Stimulated activated CD8-positive, alpha-beta memory T cell treated with anti-CD3 and anti-CD28 coated beads, Interleukin-15, amount 100 ng/mL, for 48 hours (primary cell): ENCODE measurements at regions not wholly inside any gene's neighbourhood (a gene's known extent, or its start where the extent isn't known, plus 50 kb on each side); places are given as distances from the start of the nearest gene placed in this dataset.

Experiments
- DNase-seq, 2 donors: peaks; one replicate each; pipeline ENCODE4 v3.0.0-alpha.2; 2020; ENCODE audit warnings: low read depth in 2 of 2

DNA sequence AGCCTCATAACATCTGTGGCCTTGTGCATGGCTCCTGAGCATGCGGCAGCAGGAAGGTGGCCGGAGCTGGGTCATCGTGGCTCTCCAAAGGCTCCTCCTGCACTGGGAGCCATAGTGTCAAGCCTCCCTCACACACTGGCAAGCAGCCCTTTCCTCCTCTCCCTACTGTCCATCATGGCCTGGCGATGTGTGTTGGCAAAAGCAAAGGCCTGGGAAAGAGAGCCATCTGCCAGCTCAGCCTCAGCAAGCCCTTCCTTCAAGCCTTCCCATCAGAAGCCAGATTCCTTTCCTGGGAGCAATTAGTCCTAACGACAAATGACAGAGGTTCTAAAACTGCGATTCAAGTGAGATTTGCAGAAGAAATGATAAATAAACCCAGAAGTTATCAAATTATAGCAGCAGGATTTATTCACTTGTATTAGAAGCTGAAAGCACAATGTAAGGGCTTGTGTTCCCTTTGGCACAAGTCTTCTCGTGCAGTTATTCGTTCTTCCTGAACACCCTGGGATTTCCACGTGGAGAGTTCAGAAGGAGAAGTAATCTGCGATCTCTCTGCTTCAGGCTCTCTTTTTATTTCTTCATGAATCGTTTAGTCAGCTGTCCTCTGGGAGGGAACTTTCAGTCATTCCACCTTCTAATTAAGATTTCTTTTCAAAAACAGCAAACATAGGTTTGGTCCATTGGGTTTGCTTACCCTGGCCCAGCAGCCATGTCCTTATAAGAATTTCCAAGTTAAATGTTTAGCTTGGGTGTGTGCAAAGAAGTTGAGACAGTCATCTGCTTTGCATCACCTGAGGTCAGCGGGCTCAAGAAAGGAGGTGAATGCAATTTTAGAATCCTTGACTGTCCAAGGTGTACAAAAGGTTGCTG is 110.3 kb upstream of the TMC3 start:
- DNase-seq, result no peak

DNA sequence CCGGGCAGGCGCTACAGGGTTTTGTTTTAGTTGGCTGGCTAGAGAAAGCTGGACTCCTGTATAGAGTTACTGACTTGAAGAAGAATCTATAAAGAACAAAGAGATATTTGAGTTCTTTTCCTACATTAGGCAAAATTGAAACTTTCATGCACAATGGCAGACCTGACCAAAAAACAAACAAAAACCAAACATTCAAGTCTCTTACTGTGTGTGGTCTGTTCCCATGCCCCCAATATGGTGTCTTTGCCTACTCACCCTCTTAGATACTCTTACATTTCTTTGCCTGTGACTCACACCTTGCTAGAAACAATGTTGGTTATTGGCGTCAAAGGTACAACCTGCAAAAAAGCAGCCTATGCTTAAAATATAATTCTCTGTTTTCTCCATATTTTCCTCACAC is 109.5 kb upstream of the TMC3 start:
- no peak for DNase-seq

DNA sequence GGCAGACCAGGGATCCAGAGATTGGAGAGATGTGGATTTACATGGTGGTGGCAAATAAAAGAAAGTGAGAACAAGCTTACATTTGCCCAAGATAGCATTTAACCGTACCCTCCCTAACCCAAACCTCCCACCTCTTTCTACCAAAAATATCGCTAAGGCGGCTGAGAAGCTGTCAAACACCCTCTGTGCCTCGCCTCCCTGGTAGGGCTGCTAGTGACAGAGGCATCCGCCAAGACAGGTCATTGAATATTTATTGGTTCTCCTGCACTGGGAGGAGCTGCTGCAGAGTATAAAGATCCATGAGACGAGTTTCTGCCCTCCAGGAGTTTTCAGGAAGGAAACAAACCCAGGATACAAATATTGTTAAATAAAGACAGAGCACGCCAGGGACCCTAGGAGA is 107.3 kb upstream of the TMC3 start:
- no peak for DNase-seq

DNA sequence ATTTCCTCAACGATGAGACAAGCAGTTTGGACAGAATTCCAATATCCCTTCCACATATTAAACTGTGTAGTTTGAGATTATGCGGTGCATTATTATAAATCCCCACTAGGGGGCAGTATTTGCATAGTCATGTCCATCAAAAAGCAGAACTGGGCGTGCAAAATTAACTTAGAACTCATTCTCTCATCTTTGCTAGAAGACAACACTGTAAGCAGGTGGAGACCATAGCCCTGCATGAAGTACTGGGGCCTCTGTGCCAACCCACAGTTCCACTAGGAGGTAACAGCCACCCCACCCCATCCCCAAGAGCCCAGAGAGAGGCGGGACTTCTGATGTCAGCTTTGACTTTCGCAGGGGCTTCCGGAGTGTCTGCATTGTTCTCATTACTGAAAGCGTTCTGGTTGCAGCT is 106.6 kb upstream of the TMC3 start:
- DNase-seq, result no peak

DNA sequence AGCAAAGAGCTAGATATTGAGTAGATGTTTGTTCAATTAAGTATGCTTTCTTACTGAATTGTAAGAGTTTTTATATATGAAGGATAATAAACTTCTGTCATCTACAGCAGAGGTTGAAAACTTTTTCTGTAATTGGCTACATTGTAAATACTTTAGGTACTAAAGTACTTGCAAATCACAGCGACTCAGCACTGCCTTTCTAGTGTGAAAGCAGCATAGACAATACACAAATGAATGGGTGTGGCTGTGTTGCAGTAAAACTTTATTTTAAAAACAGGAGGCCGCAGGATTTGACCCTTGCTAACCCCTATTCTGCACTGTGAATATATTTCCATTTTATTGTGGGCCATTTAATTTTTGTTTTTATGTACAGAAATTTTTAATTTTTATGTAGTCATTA is 104.3 kb upstream of the TMC3 start:
- no peak for DNase-seq

DNA sequence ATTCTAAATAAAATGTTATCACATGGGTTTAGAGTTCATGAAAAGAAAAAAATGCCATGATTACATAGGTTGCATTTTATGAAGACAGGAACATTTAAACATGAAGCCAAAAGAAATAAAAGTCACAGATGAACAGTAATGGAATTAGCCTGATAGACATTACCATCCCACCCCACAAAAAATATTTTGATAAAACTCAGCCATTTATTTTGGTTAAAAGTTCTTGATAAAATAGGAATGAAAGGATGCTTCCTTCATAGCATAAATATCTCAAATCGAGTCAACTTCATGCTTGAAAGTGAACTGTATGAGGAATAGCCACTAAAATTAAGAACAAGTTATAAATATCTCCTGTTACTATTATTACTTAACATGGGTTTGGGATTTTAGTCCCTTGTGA is 101.9 kb upstream of the TMC3 start:
- DNase-seq, result no peak

DNA sequence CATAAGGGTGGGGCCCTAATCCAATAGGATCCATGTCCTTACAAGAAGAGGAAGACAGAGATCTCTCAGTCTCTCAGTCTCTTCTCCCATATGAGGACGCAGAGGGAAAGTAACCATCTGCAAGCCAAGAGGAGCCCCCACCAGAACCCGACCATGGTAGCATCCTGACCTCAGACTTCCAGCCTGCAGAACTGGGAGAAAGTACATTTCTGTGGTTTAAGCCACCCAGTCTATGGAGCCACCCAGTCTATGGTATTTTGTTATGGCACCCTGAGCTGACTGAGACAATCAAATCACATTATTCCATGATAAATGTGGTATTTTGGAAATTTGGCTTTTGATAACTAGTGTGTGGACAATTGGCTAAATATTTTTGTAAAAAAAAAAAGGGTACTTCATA is 101.5 kb upstream of the TMC3 start:
- no peak for DNase-seq

DNA sequence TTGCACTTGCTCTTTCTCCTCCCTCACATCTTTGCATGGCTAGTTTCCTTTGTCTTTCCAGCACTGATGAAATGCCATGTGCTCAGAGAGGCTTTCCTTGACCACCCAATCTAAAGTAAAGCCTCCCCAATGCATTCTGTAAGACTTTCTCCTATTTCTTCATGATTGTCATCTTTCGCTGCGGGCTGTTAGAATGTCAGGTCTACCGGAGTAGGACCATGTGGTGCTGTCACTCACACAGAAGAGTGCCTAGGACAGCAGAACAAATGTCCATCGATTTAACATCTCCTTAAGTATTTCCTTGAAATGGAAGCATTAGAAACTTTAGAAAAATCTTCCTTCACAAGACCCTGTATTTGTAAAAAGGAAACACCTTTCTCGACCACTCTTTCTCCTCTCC is 99.9 kb upstream of the TMC3 start:
- DNase-seq, result no peak

DNA sequence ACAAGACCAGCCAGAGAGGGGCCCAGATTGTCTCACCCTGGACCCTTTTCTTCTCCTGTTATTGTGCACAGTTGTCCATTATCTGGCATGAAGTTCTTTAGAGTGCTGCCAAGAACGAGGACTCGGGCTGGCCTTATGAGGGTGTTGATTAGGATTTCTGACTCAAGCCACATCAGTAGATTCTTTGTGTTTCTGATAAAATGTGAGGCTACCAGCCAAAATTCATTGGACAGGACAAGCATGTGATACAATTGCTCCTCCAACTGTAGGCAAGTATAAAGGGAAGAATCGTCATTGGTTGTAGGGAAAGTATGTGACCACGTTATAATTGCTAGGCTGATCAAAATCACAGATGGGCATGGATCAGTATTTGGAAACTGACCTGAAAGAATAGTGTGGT is 99.2 kb upstream of the TMC3 start:
- no peak for DNase-seq

DNA sequence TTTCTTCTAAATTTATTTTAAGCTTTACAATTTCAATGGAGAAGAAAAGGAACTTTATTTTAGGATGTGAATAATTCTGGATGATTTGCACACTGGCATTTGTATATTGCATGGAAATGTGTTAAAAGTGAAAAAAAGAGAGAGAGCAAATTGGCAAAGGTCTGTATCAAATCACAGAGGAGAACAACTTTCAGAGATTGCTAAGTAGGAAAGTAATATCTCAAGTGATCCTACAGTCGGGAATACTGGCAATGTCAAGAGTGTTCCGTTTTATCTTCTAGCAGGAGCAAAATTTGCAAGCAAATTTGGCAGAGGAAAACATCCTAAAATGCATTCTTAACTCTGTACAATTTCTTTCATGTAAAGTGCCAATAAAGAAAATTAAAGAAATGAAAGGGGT is 97.1 kb upstream of the TMC3 start:
- DNase-seq, result no peak

DNA sequence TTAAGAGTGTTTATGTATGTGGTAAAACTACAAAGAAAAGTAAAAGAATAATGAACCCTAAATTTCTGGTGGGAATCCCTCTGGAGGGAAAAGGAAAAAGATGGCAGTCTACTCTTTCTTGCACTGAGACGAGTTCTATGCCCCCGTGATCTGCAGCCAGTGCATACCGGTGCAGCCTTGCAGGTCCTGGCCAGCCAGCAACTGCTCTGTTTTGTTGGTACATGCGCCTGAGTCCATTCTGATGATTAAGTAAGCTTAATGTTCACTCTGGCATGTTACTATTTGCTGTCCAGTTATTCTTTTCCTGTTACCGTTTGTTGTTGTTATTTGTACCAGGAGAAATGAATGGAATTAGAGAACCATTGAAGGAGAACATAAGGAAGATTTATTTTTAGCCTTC is 95.1 kb upstream of the TMC3 start:
- DNase-seq, result no peak

DNA sequence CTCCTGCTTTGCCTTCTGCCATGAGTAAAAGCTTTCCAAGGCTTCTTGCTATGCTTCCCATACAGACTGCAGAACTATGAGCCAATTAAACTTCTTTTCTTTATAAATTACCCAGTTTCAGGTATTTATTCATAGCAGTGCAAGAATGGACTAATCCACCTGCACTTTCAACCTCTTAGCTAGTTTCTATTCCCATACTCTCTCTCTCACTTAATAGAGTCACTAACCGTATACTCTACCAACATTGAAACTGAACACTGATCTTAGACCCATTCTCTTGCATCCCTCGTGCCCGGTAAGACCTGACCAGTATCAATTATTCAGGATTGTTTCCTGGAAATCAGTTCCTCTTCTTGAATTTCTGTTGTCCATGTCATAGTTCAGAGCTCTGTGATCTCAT is 92.7 kb upstream of the TMC3 start:
- no peak for DNase-seq

DNA sequence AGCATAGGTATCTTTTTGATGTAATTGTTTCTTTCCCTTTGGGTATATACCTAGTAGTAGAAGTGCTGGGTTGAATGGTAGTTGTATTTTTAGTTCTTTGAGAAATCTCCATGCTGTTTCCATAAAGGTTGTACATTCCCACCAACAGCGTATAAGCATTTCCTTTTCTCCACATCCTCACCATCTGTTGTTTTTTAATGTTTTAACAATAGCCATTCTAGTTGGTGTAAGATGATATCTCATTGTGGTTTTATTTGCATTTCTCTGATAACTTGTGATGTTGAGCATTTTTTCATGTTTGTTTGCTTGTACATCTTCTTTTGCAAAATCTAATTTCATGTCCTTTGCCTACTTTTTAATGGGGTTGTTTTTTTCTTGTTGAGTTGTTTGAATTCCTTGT is 80.0 kb upstream of the TMC3 start:
- no peak for DNase-seq

DNA sequence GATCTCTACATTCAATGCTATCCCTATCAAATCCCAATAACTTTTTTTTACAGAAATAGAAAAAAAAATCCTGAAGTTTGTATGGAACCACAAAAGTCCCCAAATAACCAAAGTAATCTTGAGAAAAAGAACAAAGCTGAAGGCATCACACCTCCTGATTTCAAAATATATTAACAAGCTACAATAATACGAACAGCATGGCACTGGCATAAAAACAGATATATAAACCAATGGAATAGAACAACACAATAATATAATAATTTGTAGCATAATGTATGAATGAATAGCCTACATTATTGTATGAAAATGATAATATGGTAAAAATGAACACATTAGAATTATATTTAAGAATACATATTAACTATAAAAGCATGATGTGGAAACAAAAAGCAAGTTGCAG is 76.7 kb upstream of the TMC3 start:
- no peak for DNase-seq

DNA sequence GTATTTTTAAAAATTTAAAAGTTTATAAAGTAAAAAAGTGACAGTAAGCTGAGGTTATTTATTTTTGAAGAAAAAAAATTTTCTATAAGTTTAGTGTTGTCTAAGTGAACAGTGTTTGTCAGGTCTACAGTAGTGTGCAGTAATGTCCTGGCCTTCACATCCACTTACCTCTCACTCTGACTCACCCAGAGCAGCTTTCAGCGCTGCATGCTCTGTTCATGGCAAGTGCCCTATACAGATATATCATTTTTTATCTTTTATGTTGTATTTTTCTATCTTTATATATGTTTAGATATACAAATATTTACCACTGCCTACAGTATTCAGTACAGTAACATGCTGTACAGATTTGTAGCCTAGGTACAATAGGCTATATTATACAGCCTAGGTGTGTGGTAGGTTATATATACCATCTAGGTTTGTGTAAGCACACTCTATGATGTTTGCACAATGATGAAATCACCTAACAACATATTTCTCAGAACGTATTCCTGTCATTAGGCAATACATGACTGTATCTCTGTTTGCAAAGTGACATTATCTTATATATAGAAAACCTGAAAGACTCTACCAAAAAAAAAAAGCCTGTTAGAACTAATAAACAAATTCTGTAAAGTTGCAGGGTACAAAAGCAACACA is 75.9 kb upstream of the TMC3 start:
- no peak for DNase-seq

DNA sequence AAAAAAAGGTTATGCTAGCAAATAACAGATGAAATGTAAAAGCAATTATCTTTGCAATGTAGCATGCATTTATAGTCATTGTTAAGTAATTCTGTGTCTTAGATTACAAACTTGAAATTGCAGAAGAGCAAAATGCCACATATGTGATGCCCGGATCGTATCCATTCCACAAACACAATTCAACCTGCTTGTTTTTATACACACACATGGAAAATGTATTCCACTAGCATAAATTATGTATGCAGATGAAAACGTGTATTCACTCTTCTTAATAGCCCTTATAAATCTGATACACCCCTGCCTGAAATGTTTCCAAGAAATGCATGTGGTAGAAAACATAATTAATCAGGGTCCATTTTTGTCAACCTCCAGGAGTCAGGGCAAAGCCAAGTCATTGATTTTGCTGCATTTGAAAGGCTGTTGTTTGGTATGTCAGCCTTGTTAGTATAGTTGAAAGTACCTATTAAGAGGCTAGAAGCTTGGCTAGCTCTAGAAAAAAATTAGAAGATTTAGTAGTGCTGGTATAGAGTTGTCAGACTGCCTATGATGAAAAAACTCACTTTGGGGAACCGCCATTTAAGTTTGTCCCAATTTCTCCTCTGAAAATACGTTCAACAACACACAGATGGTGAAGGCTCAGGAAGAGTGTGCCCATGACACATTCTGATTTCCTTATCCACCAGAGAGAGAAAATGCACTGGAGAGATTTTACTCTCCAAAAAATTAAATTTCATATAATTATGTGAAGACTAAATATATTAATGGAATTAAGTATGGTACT is 69.2 kb upstream of the TMC3 start:
- DNase-seq, result no peak

DNA sequence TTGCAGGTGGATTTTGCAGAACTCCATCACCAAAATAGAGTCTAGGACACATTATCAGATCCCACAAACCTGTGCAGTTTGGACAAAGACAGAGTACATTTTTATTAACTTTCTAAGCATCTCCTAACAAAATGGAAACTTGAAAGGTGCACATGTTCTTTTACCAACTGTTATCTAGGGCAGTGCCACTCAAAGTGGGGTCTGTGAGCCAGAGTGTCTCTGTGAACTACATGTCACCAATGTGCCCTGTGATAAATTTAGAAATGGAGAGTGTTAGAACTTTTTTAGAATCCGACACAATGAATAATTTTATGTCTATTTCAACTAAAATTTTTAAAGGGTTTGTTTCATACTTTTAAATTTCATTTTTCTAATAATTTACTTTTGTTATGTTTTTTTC is 68.4 kb upstream of the TMC3 start:
- no peak for DNase-seq

DNA sequence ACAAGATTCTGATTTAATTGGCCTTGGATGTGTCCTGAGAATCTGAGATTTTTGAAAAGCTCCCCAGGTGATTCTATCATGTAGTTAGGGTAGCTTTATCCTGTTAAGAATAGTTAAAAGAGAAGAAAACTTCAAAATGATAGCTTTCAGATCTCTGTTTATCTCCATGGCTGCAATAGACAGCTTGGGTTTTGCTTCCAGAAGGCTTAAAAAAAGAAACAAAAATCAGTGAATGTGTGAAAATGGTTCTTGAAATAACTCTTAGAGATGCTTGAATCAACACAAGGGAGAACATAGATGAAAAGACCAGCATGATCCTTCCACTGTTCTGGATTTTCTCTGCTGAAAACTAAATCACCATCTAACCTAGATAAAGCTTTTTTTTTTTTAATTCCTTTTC is 60.8 kb upstream of the TMC3 start:
- DNase-seq, result no peak

DNA sequence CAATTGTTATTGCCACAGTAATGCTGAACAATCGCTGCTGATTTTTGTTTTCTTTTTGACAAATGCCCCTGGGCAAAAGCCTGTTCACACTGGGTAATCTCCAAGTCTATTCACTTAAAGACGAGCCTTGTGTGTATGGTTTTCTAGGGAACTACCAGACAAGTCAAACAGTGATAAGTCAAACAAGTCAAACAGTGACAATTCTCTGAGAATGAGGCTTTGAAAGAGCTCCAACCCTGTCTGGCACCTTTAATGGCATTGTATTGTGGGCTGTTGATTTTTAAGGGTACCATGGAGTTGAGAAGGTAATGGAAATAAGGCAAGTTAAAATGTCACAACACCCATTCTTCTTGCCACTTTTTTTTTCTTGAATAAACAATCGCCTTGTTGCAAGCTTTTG is 59.4 kb upstream of the TMC3 start:
- no peak for DNase-seq

DNA sequence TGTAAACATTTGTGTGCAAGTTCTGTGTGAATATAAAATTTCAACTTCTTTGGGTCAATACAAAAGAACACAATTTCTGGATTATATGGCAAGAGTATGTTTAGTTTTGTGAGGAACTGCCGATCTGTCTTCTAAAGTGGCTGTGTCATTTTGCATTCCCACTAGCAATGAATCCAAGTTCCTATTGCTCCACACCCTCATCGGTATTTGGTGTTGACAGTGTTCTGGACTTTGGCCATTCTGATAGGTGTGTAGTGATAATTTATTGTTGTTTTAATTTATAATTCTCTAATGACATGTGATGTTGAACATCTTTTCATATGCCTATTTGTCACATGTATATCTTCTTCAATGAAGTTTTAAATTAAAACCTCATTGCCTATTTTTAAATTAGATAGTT is 58.2 kb upstream of the TMC3 start:
- no peak for DNase-seq

DNA sequence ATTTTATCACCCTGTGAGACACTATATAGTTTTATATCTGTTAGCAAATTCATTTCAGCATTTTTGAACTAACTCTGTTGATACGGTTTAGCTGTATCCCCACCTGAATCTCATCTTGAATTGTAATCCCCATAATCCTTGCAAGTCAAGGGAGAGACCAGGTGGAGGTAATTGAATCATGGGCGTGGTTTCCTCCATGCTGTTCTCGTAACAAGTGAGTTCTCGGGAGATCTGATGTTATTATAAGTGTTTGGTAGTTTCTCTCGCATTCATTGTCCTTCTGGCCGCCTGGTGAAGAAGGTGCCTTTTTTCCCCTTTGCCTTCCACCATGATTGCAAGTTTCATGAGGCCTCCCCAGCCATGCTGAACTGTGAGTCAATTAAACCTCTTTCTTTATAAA is 53.2 kb upstream of the TMC3 start:
- DNase-seq, result no peak

DNA sequence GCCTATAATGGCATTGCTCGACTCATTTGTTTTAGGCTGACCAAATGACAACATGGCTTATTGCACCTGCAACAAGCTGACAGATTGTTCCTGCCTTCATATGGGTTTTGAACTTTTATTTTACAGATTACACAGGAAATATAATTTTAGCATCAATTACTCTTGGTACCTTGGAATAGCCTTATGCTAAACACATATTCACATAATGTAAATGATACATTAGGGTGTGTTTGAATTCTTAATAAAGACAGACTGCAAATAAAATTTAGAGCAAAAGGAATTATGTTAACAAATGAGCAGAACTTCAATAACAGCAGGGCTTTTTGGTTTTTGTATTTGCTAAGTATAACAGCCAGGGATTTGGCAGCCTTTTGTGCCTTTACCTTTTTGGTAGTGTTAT is 51.9 kb upstream of the TMC3 start:
- no peak for DNase-seq
